Body of pancreas (tissue), 4 donors: ENCODE measurements at regions not wholly inside any gene's neighbourhood (a gene's known extent, or its start where the extent isn't known, plus 50 kb on each side); places are given as distances from the start of the nearest gene placed in this dataset.

Experiments
- CTCF ChIP-seq, 7 experiments: fragments of 450-650 bp in 4 of 7; fragments of 200-600 bp in 3 of 7; sonication (generic) in 3 of 7; IDR thresholded peaks; one replicate each; pipeline ENCODE4 v1.5.1; 2016 to 2019; ENCODE audit warnings: antibody characterized with exemption in 7 of 7
- POLR2A ChIP-seq, 3 donors: fragments of 450-650 bp; IDR thresholded peaks; one replicate each; pipeline ENCODE4 v1.6.1; 2016; ENCODE audit warnings: antibody characterized with exemption in 3 of 3, mild to moderate bottlenecking in 2 of 3

- no peak for TF ChIP-seq POLR2A (IDR thresholded peaks at IDR 0.05)
- no peak for TF ChIP-seq CTCF (IDR thresholded peaks at IDR 0.05)
Measured at GRCh38 chr18:45155526-45155925, 459.8 kb upstream of the SLC14A2 start.
